ENCODE measurements at regions not wholly inside any gene's neighbourhood (a gene's known extent, or its start where the extent isn't known, plus 50 kb on each side); places are given as distances from the start of the nearest gene placed in this dataset.

GRCh38 chr9:126095546-126096190 lies 231.0 kb upstream of the MVB12B start:
- DNase-seq = no peak

- DNase-seq = no peak
These were observed 230.3 kb upstream of the MVB12B start for GRCh38 chr9:126096340-126096739.

DNA sequence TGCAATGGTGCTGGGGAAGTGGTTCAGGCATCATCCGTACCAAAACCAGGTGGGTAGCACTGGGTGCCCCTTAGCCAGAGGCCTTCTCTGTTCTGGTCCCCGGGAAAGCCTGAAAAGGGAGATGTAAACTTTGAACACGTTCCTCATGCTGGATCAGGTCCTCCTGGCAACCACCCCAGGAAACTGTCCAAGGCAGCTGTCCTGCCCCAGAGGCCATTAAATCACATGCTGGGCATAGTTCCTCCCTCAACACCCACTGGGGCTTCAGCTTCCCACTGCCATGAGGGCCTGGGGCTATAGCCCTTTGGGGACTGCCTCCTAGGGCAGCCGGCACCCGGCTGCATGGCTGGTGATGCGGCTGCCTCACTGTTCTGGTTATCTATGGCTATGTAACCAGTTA lies 228.9 kb upstream of the MVB12B start:
- DNase-seq = no peak

DNA sequence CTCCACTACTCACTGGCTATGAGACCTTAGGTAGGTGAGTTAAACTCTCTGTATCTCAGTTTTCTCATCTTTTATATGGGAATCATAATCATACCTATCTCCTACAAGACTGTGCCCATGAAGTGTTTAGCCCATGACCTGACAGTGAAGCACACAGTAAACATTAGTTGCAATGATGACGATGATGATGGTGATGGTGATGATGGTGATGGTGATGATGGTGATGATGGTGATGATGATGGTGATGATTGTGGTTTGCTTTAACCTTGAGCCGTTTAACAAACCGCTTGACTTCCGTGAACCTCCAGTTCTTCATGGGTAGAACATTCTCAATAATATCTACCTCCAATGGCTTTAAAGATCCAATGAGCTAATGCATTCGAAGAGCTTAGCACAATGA lies 220.2 kb upstream of the MVB12B start:
- no peak for DNase-seq

DNA sequence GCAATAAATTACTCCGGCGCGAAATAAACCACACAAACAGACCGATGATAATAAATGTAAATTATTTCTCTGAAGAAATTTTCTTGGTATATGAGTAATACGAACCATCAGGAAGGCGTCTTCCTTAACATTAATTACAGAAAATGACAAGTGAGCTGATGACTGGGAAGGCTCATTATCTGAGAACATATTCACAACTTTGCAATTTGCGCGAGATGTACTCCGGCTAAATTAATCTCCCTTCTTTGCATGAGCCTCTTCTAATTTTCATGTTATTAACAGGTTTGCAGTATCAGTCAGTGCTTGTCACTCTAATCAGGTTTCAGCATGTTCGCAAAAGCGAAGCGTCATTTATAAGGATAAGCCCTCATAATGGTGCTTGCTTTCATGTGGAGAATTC lies 218.9 kb upstream of the MVB12B start:
- DNase-seq = no peak

DNA sequence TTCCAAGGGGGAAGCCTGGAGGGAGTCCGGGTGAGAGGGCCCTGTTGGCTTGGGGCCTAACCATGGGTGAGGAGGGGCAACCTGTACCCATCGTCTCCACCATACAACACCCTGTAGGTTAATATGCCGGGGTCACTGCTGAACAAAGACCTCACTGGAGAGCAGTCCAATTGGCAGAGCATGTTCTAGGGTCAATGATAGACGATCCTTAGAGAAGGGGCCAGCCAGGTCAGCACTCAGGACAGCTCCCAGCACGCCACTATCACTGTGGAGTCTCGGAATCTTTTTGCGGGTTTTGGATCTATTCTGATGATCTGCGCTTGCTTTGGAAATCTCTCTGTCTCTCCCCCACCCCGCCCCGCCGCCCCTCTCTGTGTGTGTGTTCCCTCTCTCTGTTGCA lies 218.4 kb upstream of the MVB12B start:
- no peak for DNase-seq

DNA sequence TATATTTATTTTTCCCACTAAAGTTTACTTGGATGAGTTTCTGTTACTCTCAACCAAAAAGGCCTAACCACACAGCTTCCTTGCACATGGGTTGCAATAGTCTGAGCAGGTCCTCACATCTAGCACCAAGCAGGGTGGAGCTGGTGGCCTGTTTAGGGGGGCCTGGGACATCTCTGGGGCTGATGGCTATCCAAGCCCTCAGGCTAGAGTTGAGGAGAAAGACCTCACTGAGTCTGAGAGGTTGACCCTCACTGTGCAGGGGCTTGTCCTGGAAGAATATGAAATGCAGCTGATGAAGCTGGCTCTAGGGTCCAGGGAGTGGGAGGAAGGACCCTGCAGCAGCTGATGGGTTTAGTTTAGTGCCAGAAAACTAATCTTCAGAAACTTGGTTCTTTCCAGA lies 217.1 kb upstream of the MVB12B start:
- no peak for DNase-seq

- DNase-seq = no peak
These were observed 215.1 kb upstream of the MVB12B start for GRCh38 chr9:126111556-126111955.

DNA sequence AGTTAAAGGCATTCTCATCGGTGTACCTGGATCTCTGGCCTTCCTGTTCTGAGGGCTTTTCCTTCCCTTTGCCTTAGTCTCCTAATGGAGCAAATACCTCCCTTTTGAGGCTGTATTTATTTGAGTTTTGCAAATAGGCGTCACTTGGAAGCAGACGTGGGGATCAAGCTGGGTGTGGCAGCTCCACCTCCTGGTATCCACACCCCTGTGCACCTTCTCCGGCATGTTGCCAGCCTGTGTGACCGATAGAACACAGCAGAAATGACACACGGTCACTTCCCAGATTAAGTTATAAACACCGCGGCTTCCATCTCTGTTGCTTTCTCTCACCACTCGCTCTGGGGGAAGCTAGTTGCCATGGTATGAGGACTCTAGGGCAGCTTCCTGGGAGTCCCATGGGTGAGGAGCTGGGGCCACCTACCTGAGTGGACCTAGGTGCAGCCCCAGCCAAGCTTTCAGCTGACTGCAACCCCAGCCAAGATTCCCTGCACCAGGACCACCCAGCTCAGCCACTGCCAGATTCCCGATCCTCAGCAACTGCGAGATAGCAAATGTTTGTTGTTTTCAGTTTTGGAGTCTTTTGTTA lies 214.4 kb upstream of the MVB12B start:
- no peak for DNase-seq

- no peak for DNase-seq
These were observed 213.5 kb upstream of the MVB12B start for GRCh38 chr9:126113176-126113575.

DNA sequence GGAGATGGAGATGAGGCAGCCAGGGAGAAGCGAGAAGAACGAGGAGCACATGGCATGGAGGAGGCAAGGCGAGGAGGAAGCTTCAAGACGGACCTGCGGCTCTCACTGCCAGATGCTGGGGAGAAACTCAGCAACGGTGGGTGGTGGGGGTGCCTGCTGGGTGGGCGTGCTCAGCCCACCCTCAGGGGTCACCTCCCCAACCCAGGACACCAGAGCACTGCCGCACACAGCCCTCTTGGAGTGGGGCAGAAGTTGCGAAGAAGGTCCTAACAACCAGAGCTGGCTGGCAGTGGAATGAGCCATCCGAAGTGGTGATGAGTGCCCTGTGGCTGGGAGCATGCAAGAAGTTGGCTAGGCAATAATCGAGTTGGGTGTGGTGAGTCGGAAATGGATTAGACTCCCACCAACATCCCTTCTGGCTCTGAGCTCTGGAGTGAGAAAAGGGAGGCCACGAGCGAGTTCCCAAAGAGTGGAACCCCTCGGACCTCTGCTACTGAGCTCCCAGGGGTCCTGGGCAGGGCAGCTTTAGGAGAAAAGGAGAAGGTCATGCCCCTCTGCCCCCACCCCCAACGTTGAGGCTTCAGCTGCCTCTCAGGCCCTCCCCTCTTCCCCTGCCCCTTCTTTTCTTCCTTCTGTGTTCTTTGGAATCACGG lies 212.7 kb upstream of the MVB12B start:
- DNase-seq = no peak

DNA sequence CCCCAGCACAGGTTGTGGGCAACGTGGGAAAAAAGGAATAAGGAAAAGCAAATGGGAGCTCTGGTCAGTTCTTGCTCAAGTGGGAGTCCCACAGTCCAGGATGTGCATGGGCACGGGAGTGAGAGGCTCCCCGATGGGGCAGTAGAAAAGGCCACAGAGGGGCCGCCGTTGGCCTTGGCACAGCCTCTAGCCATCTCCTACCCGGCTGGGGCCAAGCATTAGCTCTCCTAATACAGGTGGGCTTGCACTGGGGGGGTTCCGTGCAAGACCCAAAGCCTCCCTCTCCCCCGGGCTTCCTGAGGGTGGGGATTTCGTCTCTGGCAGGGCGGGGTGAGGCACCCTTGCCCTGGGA lies 212.2 kb upstream of the MVB12B start:
- no peak for DNase-seq

DNA sequence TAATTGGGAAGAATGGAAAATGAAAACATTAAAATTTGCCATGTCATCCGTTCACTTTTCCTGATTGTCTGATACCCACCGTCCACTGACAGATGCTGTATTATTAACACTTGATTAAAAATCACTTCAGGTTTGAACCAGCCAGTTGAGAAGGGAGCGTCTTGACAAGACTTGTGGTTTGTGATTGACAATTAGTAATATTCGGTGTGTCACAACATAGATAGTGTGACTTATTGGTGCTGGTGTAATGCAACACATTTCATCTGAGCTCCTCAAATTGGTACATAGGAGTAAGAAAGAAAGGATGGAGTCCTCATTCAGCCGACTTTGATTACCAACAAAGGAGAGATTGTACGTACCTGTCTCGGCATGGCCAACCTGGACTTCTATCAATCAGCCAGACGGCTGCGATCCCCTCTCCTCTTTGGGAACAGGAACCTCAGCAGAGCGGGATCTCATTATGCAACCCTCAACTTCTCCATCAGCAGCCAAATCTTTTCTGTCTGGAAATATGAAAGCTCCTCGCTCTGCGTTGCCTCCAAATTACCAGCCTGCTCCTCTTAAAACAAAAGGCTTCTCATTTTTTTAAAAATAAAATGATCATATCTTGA lies 211.7 kb upstream of the MVB12B start:
- no peak for DNase-seq

DNA sequence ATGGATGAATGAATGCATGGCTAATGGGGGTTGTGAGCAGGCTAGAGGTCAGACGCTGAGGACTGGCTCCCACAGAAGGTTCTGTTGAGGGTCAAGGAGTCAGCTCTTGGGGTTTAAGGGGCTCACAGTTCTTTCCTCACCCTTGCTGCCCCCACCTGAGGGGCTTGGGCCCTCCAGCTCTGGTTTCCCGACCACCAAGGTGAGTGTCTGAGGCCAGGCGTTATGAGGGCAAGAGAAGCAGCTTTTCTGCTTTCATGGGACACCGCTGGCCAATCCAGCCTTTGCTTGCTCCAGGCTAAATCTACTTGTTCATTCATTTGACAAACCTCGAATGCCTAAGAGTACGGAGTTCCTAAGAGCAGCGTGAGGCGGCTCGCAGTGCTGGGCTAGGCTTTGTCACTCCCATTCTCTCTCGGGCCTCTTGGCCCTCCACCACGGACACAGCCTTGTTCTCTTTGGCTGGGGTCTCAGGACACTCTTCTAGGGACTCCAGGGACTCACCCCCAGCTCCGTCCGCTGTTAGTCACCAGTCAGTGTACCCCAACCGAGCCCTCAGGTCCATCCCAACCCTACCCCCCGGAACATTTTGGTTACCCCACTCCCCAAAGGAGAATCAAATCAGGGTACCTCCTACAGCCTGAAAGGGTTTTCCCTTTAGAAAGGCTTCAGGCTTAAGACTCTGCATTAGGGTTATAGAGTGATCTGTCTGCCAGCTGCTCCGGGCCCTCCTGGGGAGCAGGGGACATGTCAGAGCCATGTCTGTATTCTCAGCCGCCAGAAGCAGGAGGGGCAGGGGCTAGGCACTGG lies 210.1 kb upstream of the MVB12B start:
- DNase-seq = no peak

- no peak for DNase-seq
These were observed 209.5 kb upstream of the MVB12B start for GRCh38 chr9:126117158-126117425.

- no peak for DNase-seq
These were observed 209.0 kb upstream of the MVB12B start for GRCh38 chr9:126117631-126118030.

- no peak for DNase-seq
These were observed 206.9 kb upstream of the MVB12B start for GRCh38 chr9:126119731-126120130.

GRCh38 chr9:126122901-126123616 lies 203.6 kb upstream of the MVB12B start:
- DNase-seq = no peak

DNA sequence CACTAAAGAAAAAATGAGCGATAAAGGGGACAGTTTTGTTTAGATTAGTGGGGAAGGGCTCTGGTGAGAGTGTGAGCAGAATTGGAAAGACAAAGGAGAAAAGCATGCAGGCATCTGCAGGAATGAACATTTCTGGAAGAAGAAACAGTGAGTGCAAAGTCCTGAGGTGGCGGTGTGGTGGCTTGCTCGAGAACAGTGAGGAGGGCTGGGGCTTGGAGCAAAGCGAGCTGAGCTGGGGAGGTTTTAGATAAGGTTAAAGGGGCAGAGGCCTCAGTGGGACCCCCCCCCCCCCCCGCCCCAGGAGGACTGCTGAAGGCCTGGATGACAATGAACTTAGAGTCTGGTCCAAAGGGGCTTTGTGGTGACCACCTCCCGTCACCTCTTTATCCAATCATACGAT lies 202.7 kb upstream of the MVB12B start:
- no peak for DNase-seq

DNA sequence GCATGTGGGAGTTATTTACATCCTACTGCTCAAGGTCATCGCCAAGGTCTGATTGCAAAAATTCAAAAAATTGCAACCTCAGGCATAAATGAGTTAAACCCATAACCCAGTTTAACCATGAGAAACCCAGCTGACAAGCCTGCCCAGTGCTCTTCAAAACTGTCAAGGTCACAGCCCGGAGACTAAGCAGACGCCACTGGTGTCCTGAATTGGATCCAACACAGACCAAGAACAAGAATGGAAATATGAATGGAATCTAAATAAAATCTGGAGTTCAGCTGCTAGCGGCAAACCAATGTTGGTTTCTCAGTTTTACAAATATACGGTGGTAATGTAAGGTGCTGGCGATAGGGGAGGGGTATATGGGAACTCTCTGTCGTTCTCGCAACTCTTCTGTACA lies 201.5 kb upstream of the MVB12B start:
- no peak for DNase-seq

DNA sequence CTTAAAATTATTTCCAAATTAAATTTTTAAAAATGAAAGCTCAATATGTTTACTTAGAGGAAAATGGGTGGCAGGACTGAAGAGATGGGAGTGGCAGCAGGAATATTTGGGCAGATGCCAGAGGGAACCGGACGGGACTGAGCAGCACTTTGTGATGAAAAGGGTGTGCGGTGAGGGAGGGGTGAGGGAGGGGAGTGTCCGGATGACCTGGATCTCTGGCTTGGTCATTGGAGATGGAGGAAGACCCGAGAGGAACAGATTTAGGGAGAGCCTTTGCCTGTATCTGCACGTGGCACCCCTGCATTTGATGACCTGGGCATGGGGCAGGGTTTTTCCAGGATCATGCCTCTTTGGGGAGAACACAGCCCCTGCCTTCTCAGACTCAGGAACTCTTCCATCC lies 201.1 kb upstream of the MVB12B start:
- DNase-seq = no peak

- DNase-seq = no peak
These were observed 200.6 kb upstream of the MVB12B start for GRCh38 chr9:126125992-126126409.

DNA sequence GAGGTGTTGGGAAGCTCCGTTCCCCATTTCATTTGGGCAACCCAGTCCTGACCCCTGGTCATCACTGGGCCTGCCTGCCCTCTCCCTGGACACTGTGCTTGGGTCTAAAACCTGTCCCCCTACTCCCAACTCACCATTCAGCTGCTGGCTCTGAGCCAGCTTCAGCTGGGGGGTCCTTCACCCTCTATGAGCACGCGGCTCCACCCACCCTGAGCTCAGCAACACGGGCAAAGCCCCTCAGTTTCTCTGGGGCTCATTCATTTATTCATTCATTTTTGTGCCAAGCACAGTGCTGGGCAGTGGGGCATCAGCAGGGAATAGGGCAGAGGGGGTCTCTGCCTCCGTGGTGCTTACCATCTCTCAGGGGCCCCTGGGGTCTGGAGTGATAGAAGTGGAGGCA lies 199.8 kb upstream of the MVB12B start:
- DNase-seq = no peak
